CD14-positive monocyte (primary cell): ENCODE measurements at regions not wholly inside any gene's neighbourhood (a gene's known extent, or its start where the extent isn't known, plus 50 kb on each side); places are given as distances from the start of the nearest gene placed in this dataset.

Source experiments
- DNase-seq, 3 donors: peaks; one replicate each; pipeline ENCODE4 v3.0.0-alpha.2; 2011 to 2022
- H2AFZ ChIP-seq: 2 replicates; pipeline ENCODE4 v1.6.0; 2012; ENCODE audit warnings: mild to moderate bottlenecking, low read depth, low read length, inconsistent platforms; ENCODE audit not compliant: insufficient read depth, poor library complexity, severe bottlenecking
- H3K27ac ChIP-seq, 2 donors: 1 replicate in 1 of 2; 2 replicates in 1 of 2; pipeline ENCODE4 v1.5.1; 2012 to 2013; ENCODE audit warnings: low read length in 2 of 2, control low read depth in 1 of 2, inconsistent platforms in 1 of 2, low read depth in 1 of 2, mild to moderate bottlenecking in 1 of 2
- H3K27me3 ChIP-seq, 2 donors: one replicate each; pipeline versions ENCODE4 v1.6.0 to v1.6.1; 2011 to 2013; ENCODE audit warnings: low read length in 2 of 2; ENCODE audit not compliant: control insufficient read depth in 2 of 2, insufficient read depth in 2 of 2
- H3K36me3 ChIP-seq, 2 donors: replicated peaks in 1 of 2; 1 replicate in 1 of 2; 2 replicates in 1 of 2; pipeline versions ENCODE4 v1.5.1 to v1.6.1; 2012 to 2013; ENCODE audit warnings: low read length in 2 of 2, control low read depth in 1 of 2, inconsistent platforms in 1 of 2, mild to moderate bottlenecking in 1 of 2; ENCODE audit not compliant: insufficient read depth in 2 of 2, control insufficient read depth in 1 of 2
- H3K4me1 ChIP-seq, 2 donors: 1 replicate in 1 of 2; 2 replicates in 1 of 2; pipeline versions ENCODE4 v1.5.1 to v1.6.1; 2012 to 2013; ENCODE audit warnings: low read length in 2 of 2, control low read depth in 1 of 2, inconsistent platforms in 1 of 2, mild to moderate bottlenecking in 1 of 2, moderate library complexity in 1 of 2; ENCODE audit not compliant: insufficient read depth in 2 of 2, control insufficient read depth in 1 of 2
- H3K4me2 ChIP-seq: replicated peaks from 2 replicates; pipeline ENCODE3; 2012; ENCODE audit warnings: low read length, moderate library complexity, mild to moderate bottlenecking; ENCODE audit not compliant: poor library complexity, severe bottlenecking; ENCODE audit errors: extremely low read depth
- H3K4me3 ChIP-seq, 3 experiments: fragments of 200-600 bp in 1 of 3; sonication (generic) in 1 of 3; replicated peaks in 1 of 3; 1 replicate in 2 of 3; 2 replicates in 1 of 3; pipeline ENCODE4 v1.5.1; 2011 to 2013; ENCODE audit warnings: low read length in 3 of 3, mild to moderate bottlenecking in 3 of 3, control low read depth in 2 of 3, low read depth in 2 of 3, inconsistent platforms in 1 of 3, moderate library complexity in 1 of 3
- H3K79me2 ChIP-seq: 2 replicates; pipeline ENCODE4 v1.6.0; 2012; ENCODE audit warnings: mild to moderate bottlenecking, control low read depth, inconsistent platforms, low read length, moderate library complexity; ENCODE audit not compliant: insufficient read depth
- H3K9ac ChIP-seq: 2 replicates; pipeline ENCODE4 v1.6.0; 2017; ENCODE audit warnings: low read length, mild to moderate bottlenecking; ENCODE audit not compliant: insufficient read depth, poor library complexity, severe bottlenecking
- H3K9me3 ChIP-seq, 2 donors: replicated peaks in 1 of 2; 1 replicate in 1 of 2; 2 replicates in 1 of 2; pipeline versions ENCODE4 v1.5.1 to v1.6.1; 2012 to 2013; ENCODE audit warnings: low read length in 2 of 2, control low read depth in 1 of 2; ENCODE audit not compliant: control insufficient read depth in 1 of 2, insufficient read depth in 1 of 2
- H4K20me1 ChIP-seq: 2 replicates; pipeline ENCODE4 v1.6.0; 2012; ENCODE audit warnings: mild to moderate bottlenecking, low read length, control low read depth, moderate library complexity; ENCODE audit not compliant: insufficient read depth
- H3K27ac Mint-ChIP-seq, 7 donors: one replicate each; pipeline ENCODE4 v1.8.0; 2020; ENCODE audit warnings: mild to moderate bottlenecking in 7 of 7, mixed read lengths in 7 of 7, moderate library complexity in 6 of 7, inconsistent platforms in 2 of 7
- H3K27me3 Mint-ChIP-seq, 3 donors: one replicate each; pipeline ENCODE4 v1.8.0; 2021 to 2022; ENCODE audit warnings: low read depth in 3 of 3, mild to moderate bottlenecking in 3 of 3, mixed read lengths in 3 of 3, moderate library complexity in 3 of 3, inconsistent platforms in 1 of 3
- H3K36me3 Mint-ChIP-seq, 2 donors: one replicate each; pipeline ENCODE4 v1.8.0; 2020; ENCODE audit warnings: mixed read lengths in 2 of 2, inconsistent platforms in 1 of 2, mild to moderate bottlenecking in 1 of 2
- H3K4me1 Mint-ChIP-seq: one replicate; pipeline ENCODE4 v1.8.0; 2020; ENCODE audit warnings: mild to moderate bottlenecking, mixed read lengths
- H3K4me3 Mint-ChIP-seq, 2 donors: one replicate each; pipeline ENCODE4 v1.8.0; 2020; ENCODE audit warnings: mild to moderate bottlenecking in 2 of 2, mixed read lengths in 2 of 2, moderate library complexity in 1 of 2
- H3K9me3 Mint-ChIP-seq, 7 donors: one replicate each; pipeline ENCODE4 v1.8.0; 2020 to 2022; ENCODE audit warnings: mixed read lengths in 7 of 7, mild to moderate bottlenecking in 6 of 7, moderate library complexity in 6 of 7, inconsistent platforms in 2 of 7
- CTCF ChIP-seq: fragments of 200-600 bp; IDR thresholded peaks from one replicate; pipeline ENCODE4 v1.8.0; 2022; ENCODE audit warnings: antibody characterized with exemption, mild to moderate bottlenecking
- WGBS: methylation state at CpG from one replicate; pipeline ENCODE4 v1.1.5; 2013; ENCODE audit warnings: missing lambda C conversion rate; ENCODE audit not compliant: insufficient coverage; 5-methylcytosine and 5-hydroxymethylcytosine counted together
- intact Hi-C, 2 donors: fragments of 100-400 bp; cut with micrococcal nuclease; formaldehyde crosslinking; loops; one replicate each; pipeline versions ENCODE4 v1.15.0 to v1.15.1; 2023

- Histone ChIP-seq H3K79me2 (no peaks in the 10 kb centered on the region), H3K9me3 (peaks cover 0 to 4% of the 10 kb centered on the region in 2 donors), H3K36me3 (no peaks in the 10 kb centered on the region), H3K27ac (no peak overlapping the region), H3K4me1 (no peaks in the 10 kb centered on the region), H3K4me2 (no peak overlapping the region), H3K4me3 (no peak overlapping the region), H2AFZ (no peak overlapping the region), H3K27me3 (peaks cover 0 to 31% of the 10 kb centered on the region in 2 donors), H3K9ac (no peak overlapping the region), H4K20me1 (no peaks in the 10 kb centered on the region)
- intact Hi-C loops, result no loop called here
- H3K27ac Mint-ChIP-seq, result no peak overlapping the region
- H3K9me3 Mint-ChIP-seq, result peaks cover 0 to 14% (median 6%) of the 10 kb centered on the region in 7 donors
- TF ChIP-seq CTCF, result no peak
- no peak for DNase-seq
- H3K4me3 Mint-ChIP-seq, result no peak overlapping the region
- peaks cover 21 to 43% (median 42%) of the 10 kb centered on the region in 3 donors for H3K27me3 Mint-ChIP-seq
- WGBS, result 100% methylated on average over 4 of the region's 9 CpGs
- H3K4me1 Mint-ChIP-seq, result peaks cover 3% of the 10 kb centered on the region
- H3K36me3 Mint-ChIP-seq, result no peaks in the 10 kb centered on the region
Observed at GRCh38 chr9:93823245-93824072, 131.7 kb downstream of the BARX1 start.

DNA sequence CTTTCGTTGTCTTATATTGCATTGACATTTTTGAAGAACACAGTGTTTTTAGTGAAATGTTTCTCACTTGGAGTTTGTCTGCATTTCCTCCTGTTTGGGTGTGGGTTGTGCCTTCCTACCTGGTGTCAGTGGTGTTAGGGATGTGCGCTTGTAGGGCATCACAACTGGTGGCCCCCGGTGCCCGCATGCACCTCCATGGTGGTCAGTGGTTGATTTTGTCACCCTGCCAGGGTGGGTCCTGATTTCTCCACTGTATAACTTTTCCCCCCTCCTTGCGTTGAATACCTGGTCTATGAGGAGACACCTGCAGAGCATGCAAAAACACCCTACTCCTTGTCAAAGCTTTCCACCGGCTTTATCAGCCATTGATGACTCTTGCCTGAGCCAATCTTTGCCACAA, 132.9 kb downstream of the BARX1 start:
- 86% methylated on average over 1 of the region's 6 CpGs for WGBS

More for the DNA sequence above, 132.9 kb downstream of the BARX1 start:
- Histone ChIP-seq H3K4me1 (no peaks in the 10 kb centered on the region), H3K27ac (no peak overlapping the region), H4K20me1 (no peaks in the 10 kb centered on the region), H3K36me3 (no peaks in the 10 kb centered on the region), H3K9ac (no peak overlapping the region), H3K4me2 (no peak overlapping the region), H2AFZ (no peak overlapping the region), H3K79me2 (no peaks in the 10 kb centered on the region), H3K9me3 (peaks cover 0 to 5% of the 10 kb centered on the region in 2 donors), H3K4me3 (no peak overlapping the region), H3K27me3 (peaks cover 0 to 20% of the 10 kb centered on the region in 2 donors)
- Mint-ChIP-seq H3K4me1 (peaks cover 3% of the 10 kb centered on the region), H3K4me3 (no peak overlapping the region), H3K9me3 (peaks cover 4 to 17% (median 11%) of the 10 kb centered on the region in 7 donors), H3K27me3 (peaks cover 21 to 38% (median 31%) of the 10 kb centered on the region in 3 donors), H3K27ac (no peak overlapping the region), H3K36me3 (no peaks in the 10 kb centered on the region)
- TF ChIP-seq CTCF, result no peak
- intact Hi-C loops, result no loop called here
- DNase-seq, result no peak
